CD14-positive monocyte (primary cell): ENCODE measurements at regions not wholly inside any gene's neighbourhood (a gene's known extent, or its start where the extent isn't known, plus 50 kb on each side); places are given as distances from the start of the nearest gene placed in this dataset.

Source experiments
- DNase-seq, 3 donors: peaks; one replicate each; pipeline ENCODE4 v3.0.0-alpha.2; 2011 to 2022
- H2AFZ ChIP-seq: 2 replicates; pipeline ENCODE4 v1.6.0; 2012; ENCODE audit warnings: mild to moderate bottlenecking, low read depth, low read length, inconsistent platforms; ENCODE audit not compliant: insufficient read depth, poor library complexity, severe bottlenecking
- H3K27ac ChIP-seq, 2 donors: 1 replicate in 1 of 2; 2 replicates in 1 of 2; pipeline ENCODE4 v1.5.1; 2012 to 2013; ENCODE audit warnings: low read length in 2 of 2, control low read depth in 1 of 2, inconsistent platforms in 1 of 2, low read depth in 1 of 2, mild to moderate bottlenecking in 1 of 2
- H3K27me3 ChIP-seq, 2 donors: one replicate each; pipeline versions ENCODE4 v1.6.0 to v1.6.1; 2011 to 2013; ENCODE audit warnings: low read length in 2 of 2; ENCODE audit not compliant: control insufficient read depth in 2 of 2, insufficient read depth in 2 of 2
- H3K36me3 ChIP-seq, 2 donors: replicated peaks in 1 of 2; 1 replicate in 1 of 2; 2 replicates in 1 of 2; pipeline versions ENCODE4 v1.5.1 to v1.6.1; 2012 to 2013; ENCODE audit warnings: low read length in 2 of 2, control low read depth in 1 of 2, inconsistent platforms in 1 of 2, mild to moderate bottlenecking in 1 of 2; ENCODE audit not compliant: insufficient read depth in 2 of 2, control insufficient read depth in 1 of 2
- H3K4me1 ChIP-seq, 2 donors: 1 replicate in 1 of 2; 2 replicates in 1 of 2; pipeline versions ENCODE4 v1.5.1 to v1.6.1; 2012 to 2013; ENCODE audit warnings: low read length in 2 of 2, control low read depth in 1 of 2, inconsistent platforms in 1 of 2, mild to moderate bottlenecking in 1 of 2, moderate library complexity in 1 of 2; ENCODE audit not compliant: insufficient read depth in 2 of 2, control insufficient read depth in 1 of 2
- H3K4me2 ChIP-seq: replicated peaks from 2 replicates; pipeline ENCODE3; 2012; ENCODE audit warnings: low read length, moderate library complexity, mild to moderate bottlenecking; ENCODE audit not compliant: poor library complexity, severe bottlenecking; ENCODE audit errors: extremely low read depth
- H3K4me3 ChIP-seq, 3 experiments: fragments of 200-600 bp in 1 of 3; sonication (generic) in 1 of 3; replicated peaks in 1 of 3; 1 replicate in 2 of 3; 2 replicates in 1 of 3; pipeline ENCODE4 v1.5.1; 2011 to 2013; ENCODE audit warnings: low read length in 3 of 3, mild to moderate bottlenecking in 3 of 3, control low read depth in 2 of 3, low read depth in 2 of 3, inconsistent platforms in 1 of 3, moderate library complexity in 1 of 3
- H3K79me2 ChIP-seq: 2 replicates; pipeline ENCODE4 v1.6.0; 2012; ENCODE audit warnings: mild to moderate bottlenecking, control low read depth, inconsistent platforms, low read length, moderate library complexity; ENCODE audit not compliant: insufficient read depth
- H3K9ac ChIP-seq: 2 replicates; pipeline ENCODE4 v1.6.0; 2017; ENCODE audit warnings: low read length, mild to moderate bottlenecking; ENCODE audit not compliant: insufficient read depth, poor library complexity, severe bottlenecking
- H3K9me3 ChIP-seq, 2 donors: replicated peaks in 1 of 2; 1 replicate in 1 of 2; 2 replicates in 1 of 2; pipeline versions ENCODE4 v1.5.1 to v1.6.1; 2012 to 2013; ENCODE audit warnings: low read length in 2 of 2, control low read depth in 1 of 2; ENCODE audit not compliant: control insufficient read depth in 1 of 2, insufficient read depth in 1 of 2
- H4K20me1 ChIP-seq: 2 replicates; pipeline ENCODE4 v1.6.0; 2012; ENCODE audit warnings: mild to moderate bottlenecking, low read length, control low read depth, moderate library complexity; ENCODE audit not compliant: insufficient read depth
- H3K27ac Mint-ChIP-seq, 7 donors: one replicate each; pipeline ENCODE4 v1.8.0; 2020; ENCODE audit warnings: mild to moderate bottlenecking in 7 of 7, mixed read lengths in 7 of 7, moderate library complexity in 6 of 7, inconsistent platforms in 2 of 7
- H3K27me3 Mint-ChIP-seq, 3 donors: one replicate each; pipeline ENCODE4 v1.8.0; 2021 to 2022; ENCODE audit warnings: low read depth in 3 of 3, mild to moderate bottlenecking in 3 of 3, mixed read lengths in 3 of 3, moderate library complexity in 3 of 3, inconsistent platforms in 1 of 3
- H3K36me3 Mint-ChIP-seq, 2 donors: one replicate each; pipeline ENCODE4 v1.8.0; 2020; ENCODE audit warnings: mixed read lengths in 2 of 2, inconsistent platforms in 1 of 2, mild to moderate bottlenecking in 1 of 2
- H3K4me1 Mint-ChIP-seq: one replicate; pipeline ENCODE4 v1.8.0; 2020; ENCODE audit warnings: mild to moderate bottlenecking, mixed read lengths
- H3K4me3 Mint-ChIP-seq, 2 donors: one replicate each; pipeline ENCODE4 v1.8.0; 2020; ENCODE audit warnings: mild to moderate bottlenecking in 2 of 2, mixed read lengths in 2 of 2, moderate library complexity in 1 of 2
- H3K9me3 Mint-ChIP-seq, 7 donors: one replicate each; pipeline ENCODE4 v1.8.0; 2020 to 2022; ENCODE audit warnings: mixed read lengths in 7 of 7, mild to moderate bottlenecking in 6 of 7, moderate library complexity in 6 of 7, inconsistent platforms in 2 of 7
- WGBS: methylation state at CpG from one replicate; pipeline ENCODE4 v1.1.5; 2013; ENCODE audit warnings: missing lambda C conversion rate; ENCODE audit not compliant: insufficient coverage; 5-methylcytosine and 5-hydroxymethylcytosine counted together
- intact Hi-C, 2 donors: fragments of 100-400 bp; cut with micrococcal nuclease; formaldehyde crosslinking; loops; one replicate each; pipeline versions ENCODE4 v1.15.0 to v1.15.1; 2023
- TF ChIP-seq, protein P1 (sequence below): fragments of 200-600 bp; IDR thresholded peaks from one replicate; pipeline ENCODE4 v1.8.0; 2022; ENCODE audit warnings: antibody characterized with exemption, mild to moderate bottlenecking

DNA sequence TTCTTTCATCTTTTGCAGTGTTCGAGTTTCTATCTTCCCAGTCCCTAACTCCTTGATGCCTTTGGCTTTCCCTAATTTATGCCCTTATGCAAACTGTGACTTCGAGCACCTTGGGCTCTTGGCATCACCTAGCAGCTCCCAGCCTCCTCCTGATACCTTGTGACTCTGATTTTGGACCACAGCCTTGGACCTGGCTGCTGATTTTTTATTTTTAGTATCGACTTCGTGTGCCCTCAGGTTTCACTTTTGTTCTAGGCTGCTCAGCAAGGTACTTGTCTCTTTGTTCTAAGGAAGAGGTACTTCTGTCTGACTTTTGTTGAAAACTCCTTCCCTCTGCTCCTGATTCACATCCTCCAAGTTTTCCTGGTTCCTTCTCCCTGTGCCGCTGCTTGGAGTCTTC is 69.6 kb upstream of the KCNK1 start:
- H3K36me3 Mint-ChIP-seq: no peaks in the 10 kb centered on the region
- Histone ChIP-seq H3K4me2 (no peak overlapping the region), H3K79me2 (no peaks in the 10 kb centered on the region), H4K20me1 (no peaks in the 10 kb centered on the region), H3K27me3 (no peaks in the 10 kb centered on the region), H3K4me1 (no peaks in the 10 kb centered on the region), H2AFZ (no peak overlapping the region), H3K9ac (no peak overlapping the region), H3K9me3 (no peaks in the 10 kb centered on the region), H3K27ac (no peak overlapping the region), H3K36me3 (no peaks in the 10 kb centered on the region), H3K4me3 (no peak overlapping the region)
- no peak for DNase-seq
- H3K4me1 Mint-ChIP-seq: no peaks in the 10 kb centered on the region
- TF ChIP-seq, protein P1, sequence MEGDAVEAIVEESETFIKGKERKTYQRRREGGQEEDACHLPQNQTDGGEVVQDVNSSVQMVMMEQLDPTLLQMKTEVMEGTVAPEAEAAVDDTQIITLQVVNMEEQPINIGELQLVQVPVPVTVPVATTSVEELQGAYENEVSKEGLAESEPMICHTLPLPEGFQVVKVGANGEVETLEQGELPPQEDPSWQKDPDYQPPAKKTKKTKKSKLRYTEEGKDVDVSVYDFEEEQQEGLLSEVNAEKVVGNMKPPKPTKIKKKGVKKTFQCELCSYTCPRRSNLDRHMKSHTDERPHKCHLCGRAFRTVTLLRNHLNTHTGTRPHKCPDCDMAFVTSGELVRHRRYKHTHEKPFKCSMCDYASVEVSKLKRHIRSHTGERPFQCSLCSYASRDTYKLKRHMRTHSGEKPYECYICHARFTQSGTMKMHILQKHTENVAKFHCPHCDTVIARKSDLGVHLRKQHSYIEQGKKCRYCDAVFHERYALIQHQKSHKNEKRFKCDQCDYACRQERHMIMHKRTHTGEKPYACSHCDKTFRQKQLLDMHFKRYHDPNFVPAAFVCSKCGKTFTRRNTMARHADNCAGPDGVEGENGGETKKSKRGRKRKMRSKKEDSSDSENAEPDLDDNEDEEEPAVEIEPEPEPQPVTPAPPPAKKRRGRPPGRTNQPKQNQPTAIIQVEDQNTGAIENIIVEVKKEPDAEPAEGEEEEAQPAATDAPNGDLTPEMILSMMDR: no peak
- intact Hi-C loops: no loop called here
- H3K27ac Mint-ChIP-seq: no peak overlapping the region
- WGBS: 80% methylated on average over 3 of the region's 5 CpGs
- H3K4me3 Mint-ChIP-seq: no peak overlapping the region
- peaks cover 0 to 7% (median 2%) of the 10 kb centered on the region in 7 donors for H3K9me3 Mint-ChIP-seq
- peaks cover 1 to 4% (median 2%) of the 10 kb centered on the region in 3 donors for H3K27me3 Mint-ChIP-seq

DNA sequence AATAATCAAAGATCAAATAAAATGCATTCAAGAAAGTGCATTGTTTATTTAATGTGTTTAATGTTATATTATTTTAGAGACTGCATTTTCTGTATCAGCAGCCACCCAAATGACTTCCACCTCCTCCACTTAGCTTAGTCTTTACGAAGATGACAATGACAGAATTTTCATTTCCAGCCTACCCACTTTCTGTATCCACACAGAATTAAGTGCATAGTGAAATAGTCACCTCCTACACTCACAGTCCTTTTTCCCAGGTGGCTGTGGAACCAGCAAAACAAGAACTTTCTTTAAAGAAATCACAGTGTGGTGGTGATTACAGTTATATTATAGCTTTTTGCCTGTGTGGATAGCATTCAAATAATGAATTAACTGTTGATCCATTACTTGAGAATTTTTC is 66.2 kb upstream of the KCNK1 start:
- TF ChIP-seq, protein P1: no peak
- Mint-ChIP-seq H3K4me3 (no peak overlapping the region), H3K27ac (no peak overlapping the region), H3K9me3 (peaks cover 0 to 7% (median 2%) of the 10 kb centered on the region in 7 donors), H3K27me3 (peaks cover 1 to 3% (median 2%) of the 10 kb centered on the region in 3 donors), H3K36me3 (no peaks in the 10 kb centered on the region), H3K4me1 (no peaks in the 10 kb centered on the region)
- no peaks in the 10 kb centered on the region for H3K36me3 ChIP-seq
- no peaks in the 10 kb centered on the region for H3K79me2 ChIP-seq
- no peak overlapping the region for H3K4me3 ChIP-seq
- intact Hi-C loops: no loop called here
- no peaks in the 10 kb centered on the region for H3K4me1 ChIP-seq
- no peak for DNase-seq
- no peaks in the 10 kb centered on the region for H4K20me1 ChIP-seq
- H3K4me2 ChIP-seq: no peak overlapping the region
- no peaks in the 10 kb centered on the region for H3K27me3 ChIP-seq
- no peak overlapping the region for H2AFZ ChIP-seq
- no peaks in the 10 kb centered on the region for H3K9me3 ChIP-seq
- H3K9ac ChIP-seq: no peak overlapping the region
- WGBS: 80% methylated on average over 1 of the region's 1 CpG
- no peak overlapping the region for H3K27ac ChIP-seq
